ENCODE measurements at regions not wholly inside any gene's neighbourhood (a gene's known extent, or its start where the extent isn't known, plus 50 kb on each side); places are given as distances from the start of the nearest gene placed in this dataset.

DNA sequence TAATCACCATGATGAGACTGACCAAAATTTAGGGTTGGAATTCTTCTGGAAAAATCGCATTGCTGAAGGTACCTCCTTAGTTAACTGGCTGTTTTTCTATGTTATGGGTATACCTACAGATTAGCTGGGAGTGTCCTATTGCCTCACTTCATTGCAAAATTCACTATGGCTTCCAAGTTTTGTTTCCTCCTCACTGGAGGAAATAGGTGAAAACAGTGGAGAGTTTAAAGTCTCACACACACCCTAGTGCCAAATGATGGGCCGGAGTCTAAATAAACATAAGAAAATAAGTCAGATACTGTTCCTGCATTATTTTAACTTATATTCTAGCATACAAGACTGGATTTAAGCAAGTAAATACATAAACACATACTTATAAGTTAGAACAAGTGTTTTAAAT, 98.2 kb downstream of the AHR start:
- H3K27ac Mint-ChIP-seq, result no peak overlapping the region
- no peaks in the 10 kb centered on the region for H3K36me3 ChIP-seq (ENCODE audit: control insufficient read depth, insufficient read depth, low read length)
- H3K9me3 ChIP-seq (ENCODE audit: control insufficient read depth in 2 of 2, low read length in 2 of 2), result peaks cover 8 to 13% of the 10 kb centered on the region in 2 experiments
- no peaks in the 10 kb centered on the region for H3K27me3 ChIP-seq (ENCODE audit: control insufficient read depth, insufficient read depth, low read length)
- no peak overlapping the region for H3K4me3 Mint-ChIP-seq
- peaks cover 6 to 14% (median 9%) of the 10 kb centered on the region in 4 donors for H3K4me1 Mint-ChIP-seq
- H3K27ac ChIP-seq (ENCODE audit: insufficient read depth, low read length, poor library complexity, severe bottlenecking), result no peak overlapping the region
- H3K4me1 ChIP-seq (ENCODE audit: control insufficient read depth, insufficient read depth, low read length, poor library complexity, severe bottlenecking), result no peaks in the 10 kb centered on the region
- peaks cover 4 to 17% (median 7%) of the 10 kb centered on the region in 7 donors for H3K9me3 Mint-ChIP-seq
- ATAC-seq (ENCODE audit: low read depth in 2 of 2), result no peak
- peaks cover 9% of the 10 kb centered on the region for H3K27me3 Mint-ChIP-seq
- H3K36me3 Mint-ChIP-seq, result no peaks in the 10 kb centered on the region
- DNase-seq, result no peak
- no peak overlapping the region for H3K4me3 ChIP-seq (ENCODE audit: low read depth, low read length)

DNA sequence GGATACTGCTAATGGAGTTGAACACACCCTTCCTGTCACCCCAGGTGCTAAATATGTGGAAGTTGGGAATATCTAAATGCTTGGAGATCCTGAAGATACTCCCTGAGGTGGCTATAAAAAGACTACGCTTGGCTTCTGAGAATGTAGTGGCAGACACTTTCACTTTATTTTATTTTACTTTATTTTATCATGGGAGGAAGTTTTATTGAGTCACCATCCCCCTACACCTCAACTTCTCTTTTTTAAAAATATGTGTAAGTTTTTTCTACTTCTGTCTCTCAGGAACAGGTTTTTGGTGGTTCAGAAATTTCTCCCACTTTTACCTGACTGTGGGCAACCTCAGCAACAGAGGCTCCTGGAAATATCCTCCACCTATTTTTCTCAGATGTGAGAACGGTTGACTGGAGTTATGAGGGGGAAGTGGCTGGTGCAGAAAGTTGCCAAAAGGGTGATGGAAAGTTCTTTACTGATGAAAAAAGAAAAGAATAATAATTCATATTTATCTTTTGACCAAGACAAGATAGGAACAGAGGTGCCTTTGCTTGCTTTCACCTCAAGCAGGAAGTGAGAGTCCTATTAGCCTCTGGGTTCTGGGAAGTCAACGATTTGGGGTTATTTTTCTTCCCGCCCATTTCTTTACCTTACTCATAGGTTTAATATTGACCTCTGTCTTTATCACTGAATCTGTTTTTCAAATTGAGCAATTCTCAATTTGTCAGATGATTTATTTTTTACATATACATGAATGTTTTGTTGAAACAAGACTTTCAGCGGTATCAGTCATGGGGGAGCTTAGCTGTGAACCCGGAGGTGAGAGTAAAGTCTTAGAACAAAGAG, 103.6 kb downstream of the AHR start:
- peak overlapping the region; percentile 88 for H3K4me3 ChIP-seq (ENCODE audit: low read depth, low read length)

DNA sequence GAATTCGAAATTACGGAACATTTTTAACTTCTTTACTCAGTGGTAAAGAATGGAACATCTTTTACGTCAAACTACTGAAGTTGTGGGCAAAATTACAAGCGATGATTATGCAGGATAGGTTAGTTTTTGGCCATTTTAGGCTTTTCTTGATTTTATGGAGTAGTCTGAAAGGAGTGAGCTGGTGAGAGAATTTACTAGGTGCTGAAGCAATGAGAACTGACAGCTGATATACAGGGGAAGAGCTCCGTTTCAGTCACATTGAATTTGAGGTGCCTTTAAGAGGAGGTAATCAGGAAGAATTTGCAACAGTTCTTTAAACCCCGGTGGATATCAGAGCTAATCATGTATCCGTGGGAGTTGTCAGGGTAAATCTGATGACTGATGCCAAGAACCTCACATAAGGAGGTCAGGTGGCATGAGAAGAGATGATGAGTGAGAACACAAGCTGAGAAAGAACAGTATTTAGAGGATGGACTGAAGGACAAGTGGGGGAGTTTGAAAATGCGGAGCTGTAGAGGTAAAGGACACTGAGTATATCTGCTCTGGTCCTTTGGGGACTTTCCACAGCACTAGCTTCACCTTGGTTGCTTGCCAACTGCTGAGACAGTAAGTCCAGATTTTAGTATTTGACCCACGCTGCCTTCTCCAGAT, 104.3 kb downstream of the AHR start:
- Mint-ChIP-seq H3K36me3 (no peaks in the 10 kb centered on the region), H3K9me3 (no peaks in the 10 kb centered on the region), H3K27ac (peak overlapping the region; percentile 0 to 46 (median 42)), H3K4me3 (peak overlapping the region; percentile 11 to 86 (median 74)), H3K4me1 (peaks cover 13 to 26% (median 21%) of the 10 kb centered on the region in 4 donors), H3K27me3 (peaks cover 10% of the 10 kb centered on the region)
- no peaks in the 10 kb centered on the region for H3K36me3 ChIP-seq (ENCODE audit: control insufficient read depth, insufficient read depth, low read length)
- peak in 1 of 3 donors; percentile 35 for DNase-seq
- ATAC-seq (ENCODE audit: low read depth in 2 of 2), result peak; percentile 19 to 42
- peak overlapping the region; percentile 88 for H3K4me3 ChIP-seq (ENCODE audit: low read depth, low read length)
- H3K27me3 ChIP-seq (ENCODE audit: control insufficient read depth, insufficient read depth, low read length), result no peaks in the 10 kb centered on the region
- no peak overlapping the region for H3K27ac ChIP-seq (ENCODE audit: insufficient read depth, low read length, poor library complexity, severe bottlenecking)
- H3K9me3 ChIP-seq (ENCODE audit: control insufficient read depth in 2 of 2, low read length in 2 of 2), result no peaks in the 10 kb centered on the region
- peaks cover 10% of the 10 kb centered on the region for H3K4me1 ChIP-seq (ENCODE audit: control insufficient read depth, insufficient read depth, low read length, poor library complexity, severe bottlenecking)

More for the DNA sequence above, 103.6 kb downstream of the AHR start:
- H3K27me3 ChIP-seq (ENCODE audit: control insufficient read depth, insufficient read depth, low read length), result no peaks in the 10 kb centered on the region
- H3K4me1 Mint-ChIP-seq, result peaks cover 13 to 26% (median 21%) of the 10 kb centered on the region in 4 donors
- H3K4me1 ChIP-seq (ENCODE audit: control insufficient read depth, insufficient read depth, low read length, poor library complexity, severe bottlenecking), result peaks cover 10% of the 10 kb centered on the region
- ATAC-seq (ENCODE audit: low read depth in 2 of 2), result peak; percentile 28 to 41
- DNase-seq, result peak in 1 of 3 donors; percentile 73
- H3K36me3 Mint-ChIP-seq, result no peaks in the 10 kb centered on the region
- H3K27ac ChIP-seq (ENCODE audit: insufficient read depth, low read length, poor library complexity, severe bottlenecking), result no peak overlapping the region
- peaks cover 14% of the 10 kb centered on the region for H3K27me3 Mint-ChIP-seq
- H3K9me3 ChIP-seq (ENCODE audit: control insufficient read depth in 2 of 2, low read length in 2 of 2), result no peaks in the 10 kb centered on the region
- no peaks in the 10 kb centered on the region for H3K9me3 Mint-ChIP-seq
- H3K27ac Mint-ChIP-seq, result peak overlapping the region; percentile 0 to 46 (median 42)
- peak overlapping the region; percentile 11 to 86 (median 74) for H3K4me3 Mint-ChIP-seq
- no peaks in the 10 kb centered on the region for H3K36me3 ChIP-seq (ENCODE audit: control insufficient read depth, insufficient read depth, low read length)

DNA sequence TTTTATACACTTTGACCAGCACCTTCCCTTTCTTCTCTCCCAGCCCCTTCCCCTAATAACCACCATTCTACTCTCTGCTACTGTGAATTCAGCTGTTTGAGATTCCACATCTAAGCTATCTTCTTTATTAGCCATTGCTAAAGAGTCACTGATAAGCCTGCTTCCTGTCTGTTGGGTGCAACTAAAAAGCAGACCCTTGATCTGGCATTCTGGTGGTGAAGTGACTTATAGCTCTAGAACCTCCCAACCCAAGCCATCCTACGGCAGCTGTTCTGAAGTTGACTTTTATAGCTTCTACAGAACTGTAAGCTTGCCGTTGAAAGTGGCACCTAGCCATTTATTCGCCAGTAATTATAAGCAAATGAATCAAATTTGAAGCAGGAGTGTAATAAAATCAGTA, 105.6 kb downstream of the AHR start:
- ATAC-seq (ENCODE audit: low read depth in 2 of 2), result no peak
- no peaks in the 10 kb centered on the region for H3K36me3 Mint-ChIP-seq
- H3K4me3 Mint-ChIP-seq, result no peak overlapping the region
- H3K27me3 ChIP-seq (ENCODE audit: control insufficient read depth, insufficient read depth, low read length), result no peaks in the 10 kb centered on the region
- H3K36me3 ChIP-seq (ENCODE audit: control insufficient read depth, insufficient read depth, low read length), result no peaks in the 10 kb centered on the region
- peak in 1 of 3 donors; percentile 8 for DNase-seq
- H3K4me1 ChIP-seq (ENCODE audit: control insufficient read depth, insufficient read depth, low read length, poor library complexity, severe bottlenecking), result peaks cover 10% of the 10 kb centered on the region
- H3K4me1 Mint-ChIP-seq, result peaks cover 13 to 26% (median 21%) of the 10 kb centered on the region in 4 donors
- peaks cover 10% of the 10 kb centered on the region for H3K27me3 Mint-ChIP-seq
- H3K27ac ChIP-seq (ENCODE audit: insufficient read depth, low read length, poor library complexity, severe bottlenecking), result no peak overlapping the region
- no peaks in the 10 kb centered on the region for H3K9me3 Mint-ChIP-seq
- no peak overlapping the region for H3K27ac Mint-ChIP-seq
- H3K4me3 ChIP-seq (ENCODE audit: low read depth, low read length), result no peak overlapping the region
- H3K9me3 ChIP-seq (ENCODE audit: control insufficient read depth in 2 of 2, low read length in 2 of 2), result no peaks in the 10 kb centered on the region

DNA sequence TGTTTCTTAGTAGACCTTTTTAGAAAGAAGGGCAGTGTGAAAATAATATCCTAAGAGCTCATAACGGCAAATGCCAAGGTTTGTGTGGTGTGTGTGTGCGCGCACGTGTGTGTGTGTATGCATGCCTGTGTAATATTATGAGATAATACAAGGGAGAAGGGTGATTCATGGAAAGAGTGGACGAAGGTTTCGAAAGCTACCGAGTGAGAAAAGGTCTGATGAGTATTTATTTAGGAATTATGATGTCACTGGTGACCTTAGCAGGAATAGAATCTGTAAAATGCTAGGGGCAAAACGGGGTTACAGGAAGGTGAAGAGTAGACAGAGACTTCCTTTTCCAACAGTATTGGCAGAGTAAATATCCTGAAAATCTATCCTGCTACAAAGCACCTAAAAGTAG, 107.3 kb downstream of the AHR start:
- Histone ChIP-seq H3K36me3 (ENCODE audit: control insufficient read depth, insufficient read depth, low read length) (no peaks in the 10 kb centered on the region), H3K9me3 (ENCODE audit: control insufficient read depth in 2 of 2, low read length in 2 of 2) (no peaks in the 10 kb centered on the region), H3K4me3 (ENCODE audit: low read depth, low read length) (no peak overlapping the region), H3K27me3 (ENCODE audit: control insufficient read depth, insufficient read depth, low read length) (no peaks in the 10 kb centered on the region), H3K4me1 (ENCODE audit: control insufficient read depth, insufficient read depth, low read length, poor library complexity, severe bottlenecking) (peaks cover 10% of the 10 kb centered on the region), H3K27ac (ENCODE audit: insufficient read depth, low read length, poor library complexity, severe bottlenecking) (no peak overlapping the region)
- ATAC-seq (ENCODE audit: low read depth in 2 of 2) (no peak), DNase-seq (no peak)
- Mint-ChIP-seq H3K4me3 (no peak overlapping the region), H3K27me3 (peaks cover 10% of the 10 kb centered on the region), H3K4me1 (peaks cover 11 to 20% (median 17%) of the 10 kb centered on the region in 4 donors), H3K27ac (no peak overlapping the region), H3K36me3 (no peaks in the 10 kb centered on the region), H3K9me3 (no peaks in the 10 kb centered on the region)

DNA sequence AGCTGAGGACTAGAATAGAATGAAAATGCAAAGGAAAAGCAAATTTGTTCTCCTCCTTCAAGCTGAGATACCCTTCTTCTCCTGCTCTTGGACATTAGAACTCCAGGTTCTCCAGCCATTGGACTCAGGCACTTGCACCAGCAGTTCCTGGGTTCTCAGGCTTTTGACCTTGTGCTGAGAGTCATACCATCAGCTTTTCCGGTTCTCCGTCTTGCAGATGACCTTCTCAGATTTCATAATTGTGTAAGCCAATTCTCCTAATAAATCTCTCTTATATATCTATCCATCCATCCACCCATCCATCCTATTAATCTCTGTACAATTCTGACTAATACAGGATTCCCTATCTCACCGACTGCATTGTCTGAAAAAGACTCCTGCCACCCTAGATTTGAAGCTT, 108.3 kb downstream of the AHR start:
- H3K36me3 Mint-ChIP-seq, result no peaks in the 10 kb centered on the region
- peaks cover 6 to 12% (median 12%) of the 10 kb centered on the region in 4 donors for H3K4me1 Mint-ChIP-seq
- no peaks in the 10 kb centered on the region for H3K9me3 Mint-ChIP-seq
- no peak for ATAC-seq (ENCODE audit: low read depth in 2 of 2)
- peaks cover 10% of the 10 kb centered on the region for H3K27me3 Mint-ChIP-seq
- Histone ChIP-seq H3K27me3 (ENCODE audit: control insufficient read depth, insufficient read depth, low read length) (no peaks in the 10 kb centered on the region), H3K4me3 (ENCODE audit: low read depth, low read length) (no peak overlapping the region), H3K27ac (ENCODE audit: insufficient read depth, low read length, poor library complexity, severe bottlenecking) (no peak overlapping the region), H3K36me3 (ENCODE audit: control insufficient read depth, insufficient read depth, low read length) (no peaks in the 10 kb centered on the region), H3K9me3 (ENCODE audit: control insufficient read depth in 2 of 2, low read length in 2 of 2) (no peaks in the 10 kb centered on the region), H3K4me1 (ENCODE audit: control insufficient read depth, insufficient read depth, low read length, poor library complexity, severe bottlenecking) (peaks cover 10% of the 10 kb centered on the region)
- DNase-seq, result no peak
- H3K4me3 Mint-ChIP-seq, result no peak overlapping the region
- no peak overlapping the region for H3K27ac Mint-ChIP-seq

DNA sequence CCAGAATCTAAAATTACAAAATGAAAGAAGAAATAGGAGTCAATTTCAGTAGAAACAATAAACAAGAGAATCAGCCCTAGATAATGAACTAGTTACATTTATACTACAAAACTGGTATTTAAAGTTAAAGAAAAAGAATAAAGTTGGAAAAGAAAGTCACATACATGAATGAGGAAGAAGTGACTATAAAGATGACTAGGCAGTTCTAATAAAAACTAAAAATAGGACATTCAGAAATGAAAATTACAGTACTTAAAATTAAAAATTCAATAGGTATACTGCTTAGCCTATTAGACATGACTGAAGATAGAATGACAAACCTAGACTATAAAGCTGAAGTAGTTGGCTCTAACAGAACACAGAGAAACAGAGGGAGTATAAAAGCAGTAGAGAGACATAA, 108.8 kb downstream of the AHR start:
- no peak overlapping the region for H3K4me3 ChIP-seq (ENCODE audit: low read depth, low read length)
- no peak for ATAC-seq (ENCODE audit: low read depth in 2 of 2)
- no peak for DNase-seq

More for the DNA sequence above, 108.8 kb downstream of the AHR start:
- Mint-ChIP-seq H3K36me3 (no peaks in the 10 kb centered on the region), H3K4me1 (peaks cover 6 to 8% (median 7%) of the 10 kb centered on the region in 4 donors), H3K27me3 (peaks cover 10% of the 10 kb centered on the region), H3K4me3 (no peak overlapping the region), H3K9me3 (no peaks in the 10 kb centered on the region), H3K27ac (no peak overlapping the region)
- Histone ChIP-seq H3K4me1 (ENCODE audit: control insufficient read depth, insufficient read depth, low read length, poor library complexity, severe bottlenecking) (peaks cover 10% of the 10 kb centered on the region), H3K36me3 (ENCODE audit: control insufficient read depth, insufficient read depth, low read length) (no peaks in the 10 kb centered on the region), H3K27me3 (ENCODE audit: control insufficient read depth, insufficient read depth, low read length) (no peaks in the 10 kb centered on the region), H3K27ac (ENCODE audit: insufficient read depth, low read length, poor library complexity, severe bottlenecking) (no peak overlapping the region), H3K9me3 (ENCODE audit: control insufficient read depth in 2 of 2, low read length in 2 of 2) (no peaks in the 10 kb centered on the region)
